H1 (cell line): ENCODE measurements at regions not wholly inside any gene's neighbourhood (a gene's known extent, or its start where the extent isn't known, plus 50 kb on each side); places are given as distances from the start of the nearest gene placed in this dataset.

Source experiments
- CTCF ChIA-PET: fragments of 300-600 bp; sonication (Branson Sonifier 250); formaldehyde crosslinking; loops from one replicate; lab custom pipeline; 2021; ENCODE audit not compliant: partially characterized antibody; lab: Charles Lee
- POLR2A ChIA-PET: fragments of 300-600 bp; sonication (Branson Sonifier 250); formaldehyde crosslinking; loops from one replicate; lab custom pipeline; 2021; ENCODE audit warnings: inconsistent platforms; ENCODE audit not compliant: partially characterized antibody; lab: Charles Lee
- DNase-seq, 2 experiments: peaks; one replicate each; pipeline versions ENCODE4 v3.0.0 to v3.0.0-alpha.2; 2010 to 2022; ENCODE audit warnings: low spot score in 2 of 2, low read depth in 1 of 2, mixed read lengths in 1 of 2
- FAIRE-seq: peaks from 2 replicates; lab custom pipeline; 2011; peaks lifted over from hg19 to GRCh38; lab: Jason Lieb, UNC
- H2AFZ ChIP-seq: 2 replicates; pipeline ENCODE4 v1.8.1; 2012; ENCODE audit warnings: low read length, inconsistent platforms
- H2AK5ac ChIP-seq: 2 replicates; pipeline ENCODE4 v1.6.1; 2013; ENCODE audit warnings: low read depth, low read length
- H2BK120ac ChIP-seq: replicated peaks from 2 replicates; pipeline ENCODE3; 2013; ENCODE audit warnings: low read depth, low read length, inconsistent platforms
- H2BK12ac ChIP-seq: 2 replicates; pipeline ENCODE4 v1.6.1; 2013; ENCODE audit warnings: low read depth, low read length
- H2BK15ac ChIP-seq: 2 replicates; pipeline ENCODE4 v1.6.1; 2013; ENCODE audit warnings: low read length
- H2BK20ac ChIP-seq: 2 replicates; pipeline ENCODE4 v1.6.1; 2013; ENCODE audit warnings: low read length
- H2BK5ac ChIP-seq: 2 replicates; pipeline ENCODE4 v1.6.1; 2013; ENCODE audit warnings: low read depth, low read length
- H3K14ac ChIP-seq: 2 replicates; pipeline ENCODE4 v1.6.1; 2013; ENCODE audit warnings: inconsistent platforms; ENCODE audit not compliant: insufficient read length
- H3K18ac ChIP-seq: 2 replicates; pipeline ENCODE4 v1.6.1; 2013; ENCODE audit warnings: low read length; ENCODE audit errors: extremely low read depth
- H3K23ac ChIP-seq: 2 replicates; pipeline ENCODE4 v1.6.1; 2013; ENCODE audit warnings: inconsistent platforms; ENCODE audit not compliant: insufficient read length
- H3K23me2 ChIP-seq: 2 replicates; pipeline ENCODE4 v1.6.1; 2013; ENCODE audit warnings: low read depth, low read length
- H3K27ac ChIP-seq: 2 replicates; pipeline ENCODE4 v1.6.1; 2011; ENCODE audit warnings: low read depth, low read length, inconsistent platforms
- H3K27me3 ChIP-seq, 4 experiments: replicated peaks in 1 of 4; 1 replicate in 1 of 4; 2 replicates in 3 of 4; pipeline versions ENCODE4 v1.6.1 to v1.8.1; 2011 to 2013; ENCODE audit warnings: low read length in 3 of 4, mild to moderate bottlenecking in 3 of 4, inconsistent platforms in 2 of 4, mixed read lengths in 2 of 4, moderate library complexity in 1 of 4; ENCODE audit not compliant: control insufficient read depth in 3 of 4, insufficient read depth in 3 of 4; ENCODE audit errors: extremely low read depth in 1 of 4
- H3K36me3 ChIP-seq, 4 experiments: 2 replicates each; pipeline versions ENCODE4 v1.6.1 to v1.8.1; 2011 to 2013; ENCODE audit warnings: mild to moderate bottlenecking in 4 of 4, low read length in 3 of 4, moderate library complexity in 2 of 4, control low read depth in 1 of 4, inconsistent platforms in 1 of 4; ENCODE audit not compliant: insufficient read depth in 4 of 4, control insufficient read depth in 2 of 4
- H3K4ac ChIP-seq: replicated peaks from 2 replicates; pipeline ENCODE3; 2013; ENCODE audit warnings: low read length, low read depth, mixed read lengths, inconsistent platforms; ENCODE audit not compliant: insufficient read length
- H3K4me1 ChIP-seq, 4 experiments: replicated peaks in 1 of 4; 1 replicate in 1 of 4; 2 replicates in 3 of 4; pipeline versions ENCODE4 v1.6.1 to v1.8.1; 2011 to 2013; ENCODE audit warnings: low read length in 3 of 4, inconsistent platforms in 2 of 4, mixed read lengths in 1 of 4; ENCODE audit not compliant: insufficient read depth in 4 of 4, control insufficient read depth in 3 of 4
- H3K4me2 ChIP-seq, 2 experiments: 2 replicates each; pipeline versions ENCODE4 v1.6.1 to v1.8.1; 2011 to 2013; ENCODE audit warnings: low read depth in 2 of 2, low read length in 2 of 2, control low read depth in 1 of 2, inconsistent platforms in 1 of 2, mild to moderate bottlenecking in 1 of 2; ENCODE audit not compliant: insufficient read depth in 1 of 2
- H3K4me3 ChIP-seq, 4 experiments: fragments of 200-600, 300-600 bp in 1 of 4; sonication (generic), shearing (Covaris generic), sonication (Bioruptor Twin) in 1 of 4; 2 replicates each; pipeline versions ENCODE4 v1.5.1 to v1.8.1; 2011 to 2016; ENCODE audit warnings: low read length in 4 of 4, low read depth in 3 of 4, control low read depth in 2 of 4, inconsistent platforms in 2 of 4, mild to moderate bottlenecking in 2 of 4, mixed read lengths in 1 of 4, moderate library complexity in 1 of 4; ENCODE audit not compliant: insufficient read depth in 2 of 4; ENCODE audit errors: extremely low read depth in 1 of 4
- H3K56ac ChIP-seq: replicated peaks from 2 replicates; pipeline ENCODE3; 2013; ENCODE audit warnings: low read depth, mild to moderate bottlenecking, mixed read lengths, low read length, inconsistent platforms; ENCODE audit not compliant: insufficient read length
- H3K79me1 ChIP-seq: 2 replicates; pipeline ENCODE4 v1.6.1; 2013; ENCODE audit warnings: low read depth, low read length, control low read depth
- H3K79me2 ChIP-seq, 2 experiments: 2 replicates each; pipeline versions ENCODE4 v1.6.1 to v1.8.1; 2012 to 2013; ENCODE audit warnings: low read length in 2 of 2, mild to moderate bottlenecking in 2 of 2, inconsistent platforms in 1 of 2; ENCODE audit not compliant: insufficient read depth in 2 of 2, control insufficient read depth in 1 of 2
- H3K9ac ChIP-seq, 4 experiments: replicated peaks in 1 of 4; 1 replicate in 1 of 4; 2 replicates in 3 of 4; pipeline versions ENCODE4 v1.6.1 to v1.8.1; 2011 to 2013; ENCODE audit warnings: low read depth in 3 of 4, low read length in 3 of 4, control low read depth in 2 of 4, mild to moderate bottlenecking in 2 of 4, moderate library complexity in 2 of 4, inconsistent platforms in 1 of 4; ENCODE audit errors: extremely low read depth in 1 of 4
- H3K9me3 ChIP-seq, 2 experiments: 2 replicates each; pipeline versions ENCODE4 v1.6.1 to v1.8.1; 2012 to 2013; ENCODE audit warnings: mild to moderate bottlenecking in 2 of 2, moderate library complexity in 2 of 2, control low read depth in 1 of 2, inconsistent platforms in 1 of 2, low read depth in 1 of 2, low read length in 1 of 2, mixed read lengths in 1 of 2; ENCODE audit not compliant: insufficient read depth in 2 of 2
- H4K20me1 ChIP-seq, 2 experiments: replicated peaks in 1 of 2; 2 replicates each; pipeline versions ENCODE3 to v1.8.1; 2011 to 2013; ENCODE audit warnings: inconsistent platforms in 2 of 2, low read length in 2 of 2, mild to moderate bottlenecking in 1 of 2; ENCODE audit not compliant: insufficient read depth in 2 of 2, control insufficient read depth in 1 of 2
- H4K5ac ChIP-seq: 2 replicates; pipeline ENCODE4 v1.6.1; 2013; ENCODE audit warnings: low read length, low read depth, mixed read lengths, inconsistent platforms; ENCODE audit not compliant: insufficient read length
- H4K8ac ChIP-seq: 2 replicates; pipeline ENCODE4 v1.8.0; 2013; ENCODE audit warnings: mild to moderate bottlenecking, moderate library complexity, low read length, inconsistent platforms; ENCODE audit not compliant: insufficient read depth; ENCODE audit errors: extremely low read depth
- H4K91ac ChIP-seq: replicated peaks from 2 replicates; pipeline ENCODE3; 2013; ENCODE audit warnings: low read length, mixed read lengths, inconsistent platforms; ENCODE audit not compliant: insufficient read length
- ATF2 ChIP-seq: IDR thresholded peaks from 2 replicates; pipeline ENCODE4 v1.6.1; 2012; ENCODE audit warnings: low read length, inconsistent platforms
- CBX5 ChIP-seq: fragments of 300-800, 300-1000 bp; sonication (generic); IDR thresholded peaks from 2 replicates; pipeline ENCODE4 v1.7.1; 2016; ENCODE audit warnings: antibody characterized with exemption, low read length, low read depth
- CBX8 ChIP-seq: fragments of 300-800, 300-1000 bp; sonication (generic); IDR thresholded peaks from 2 replicates; pipeline ENCODE4 v1.7.1; 2016; ENCODE audit warnings: low read depth, low read length, borderline replicate concordance
- CTBP2 ChIP-seq: IDR thresholded peaks from 2 replicates; pipeline ENCODE4 v1.7.0; 2011; ENCODE audit warnings: borderline replicate concordance, mild to moderate bottlenecking, moderate library complexity, mixed read lengths, low read length; ENCODE audit not compliant: insufficient read depth, insufficient read length
- EGR1 ChIP-seq: IDR thresholded peaks from 2 replicates; pipeline ENCODE4 v1.6.1; 2011; ENCODE audit warnings: low read depth, low read length, borderline replicate concordance
- JUND ChIP-seq: IDR thresholded peaks from 2 replicates; pipeline ENCODE4 v1.6.1; 2011; ENCODE audit warnings: mild to moderate bottlenecking, improper control_type of control experiment, low read length
- MAX ChIP-seq: IDR thresholded peaks from 2 replicates; pipeline ENCODE4 v1.6.1; 2012; ENCODE audit warnings: inconsistent platforms
- RXRA ChIP-seq: IDR thresholded peaks from 2 replicates; pipeline ENCODE4 v1.6.1; 2011; ENCODE audit warnings: low read depth, mild to moderate bottlenecking, low read length, moderate library complexity; ENCODE audit not compliant: insufficient read depth
- SAP30 ChIP-seq: fragments of 300-600 bp; sonication (generic); IDR thresholded peaks from 2 replicates; pipeline ENCODE4 v1.7.1; 2012; ENCODE audit warnings: low read length, moderate library complexity, mild to moderate bottlenecking, inconsistent platforms; ENCODE audit not compliant: insufficient read depth, insufficient replicate concordance
- YY1 ChIP-seq: IDR thresholded peaks from 2 replicates; pipeline ENCODE4 v1.6.1; 2011; ENCODE audit warnings: low read depth, mild to moderate bottlenecking, low read length
- ZNF274 ChIP-seq: IDR thresholded peaks from 2 replicates; pipeline ENCODE4 v1.7.0; 2012; ENCODE audit warnings: low read length, borderline replicate concordance; ENCODE audit errors: extremely low read depth
- WGBS, 2 experiments: shearing (Covaris generic) in 1 of 2; methylation state at CpG; one replicate each; pipeline versions ENCODE4 v1.1.6 to v1.1.7; 2013 to 2015; ENCODE audit warnings: low lambda C conversion rate in 2 of 2, mixed read lengths in 2 of 2, inconsistent platforms in 1 of 2, low coverage in 1 of 2, missing lambda C conversion rate in 1 of 2; ENCODE audit not compliant: insufficient replicate concordance in 2 of 2, insufficient coverage in 1 of 2, insufficient read length in 1 of 2; ENCODE audit errors: extremely low coverage in 1 of 2, missing lambda C conversion rate in 1 of 2; 5-methylcytosine and 5-hydroxymethylcytosine counted together

DNA sequence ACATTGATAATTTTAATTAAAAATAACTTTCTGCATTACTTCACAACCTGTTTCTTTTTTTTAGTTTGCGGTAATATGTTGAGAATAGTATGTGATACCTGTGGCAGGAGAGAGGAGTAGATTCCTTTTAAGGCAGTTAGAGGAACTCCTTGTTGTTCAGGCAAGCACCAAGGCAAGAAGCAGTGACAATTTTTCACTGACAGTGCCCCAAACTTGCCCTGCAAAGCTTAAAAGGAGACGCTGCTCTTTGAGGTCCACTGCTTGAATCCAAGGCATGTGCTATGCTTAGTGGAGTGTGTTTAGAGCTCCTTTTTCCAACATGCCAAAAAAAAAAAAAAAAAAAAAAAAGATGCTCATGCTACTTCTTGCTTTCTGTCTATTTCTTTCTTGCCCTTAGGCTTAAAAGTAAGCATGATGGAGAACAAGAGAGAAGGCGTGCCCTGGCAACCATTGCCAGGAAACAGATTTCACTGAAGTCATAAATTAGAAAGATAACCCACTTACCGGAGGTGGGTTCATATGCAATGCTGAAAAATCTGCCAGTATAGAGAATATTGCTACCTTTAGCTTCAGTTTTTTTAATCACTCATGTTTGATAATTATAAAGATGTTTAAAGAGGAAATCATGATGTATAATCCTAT is 58.3 kb upstream of the DYRK2 start:
- Histone ChIP-seq H3K9ac (no peak overlapping the region), H3K79me2 (no peaks in the 10 kb centered on the region), H2BK20ac (no peak overlapping the region), H4K20me1 (no peaks in the 10 kb centered on the region), H4K91ac (no peak overlapping the region), H4K5ac (no peak overlapping the region), H3K9me3 (no peaks in the 10 kb centered on the region), H2AFZ (no peak overlapping the region), H3K4me3 (no peak overlapping the region), H2AK5ac (no peak overlapping the region), H3K23me2 (no peaks in the 10 kb centered on the region), H3K36me3 (no peaks in the 10 kb centered on the region), H3K4ac (no peak overlapping the region), H2BK120ac (no peak overlapping the region), H3K27me3 (no peaks in the 10 kb centered on the region), H3K4me1 (0 out of 7 replicates have a peak, but pooled peaks cover 0 to 2% (median 0%) of the 10 kb centered on the region in 4 experiments), H3K27ac (no peak overlapping the region), H3K4me2 (no peak overlapping the region), H3K56ac (no peak overlapping the region), H2BK5ac (no peak overlapping the region), H3K23ac (no peak overlapping the region), H2BK12ac (no peak overlapping the region), H2BK15ac (no peak overlapping the region), H4K8ac (no peak overlapping the region), H3K18ac (no peak overlapping the region), H3K79me1 (no peaks in the 10 kb centered on the region), H3K14ac (no peak overlapping the region)
- CTCF ChIA-PET: interaction anchor here (0.6 to 1.9 kb wide), 4 partner anchors 10 to 718 kb away, joined by 3 to 5 read pairs (median 3); no protein-coding TSS in a partner anchor
- 92% methylated on average over 4 of the region's 4 CpGs; no CpG with 5 or more reads in 1 of the 2 experiments for WGBS, 2 experiments
- POLR2A ChIA-PET: interaction anchor here (1.4 kb wide), 1 partner anchor 65 kb away, joined by 3 read pairs; no protein-coding TSS in a partner anchor
- TF ChIP-seq ATF2 (no peak), YY1 (no peak), RXRA (no peak), SAP30 (no peak), JUND (no peak), EGR1 (no peak), CBX5 (no peak), CTBP2 (no peak), ZNF274 (no peak), MAX (no peak), CBX8 (no peak)
- FAIRE-seq: no peak
- DNase-seq: no peak
